ENCODE measurements at regions not wholly inside any gene's neighbourhood (a gene's known extent, or its start where the extent isn't known, plus 50 kb on each side); places are given as distances from the start of the nearest gene placed in this dataset.
"Not testable (repeated sequence)": the region's sequence is repeated elsewhere in the genome, so short reads cannot be mapped to it uniquely, and the experiment has no call there.

GRCh38 chr13:44711706-44712105 lies 135.6 kb upstream of the TSC22D1 start:
- DNase-seq (ENCODE audit: low spot score): no peak

- no peak for DNase-seq (ENCODE audit: low spot score)
Measured at GRCh38 chr13:44710576-44710975, 134.4 kb upstream of the TSC22D1 start.

GRCh38 chr13:44704811-44705210 lies 128.7 kb upstream of the TSC22D1 start:
- DNase-seq (ENCODE audit: low spot score): not testable (repeated sequence)

- no peak for DNase-seq (ENCODE audit: low spot score)
Measured at GRCh38 chr13:44703371-44703770, 127.2 kb upstream of the TSC22D1 start.

GRCh38 chr13:44698066-44698465 lies 121.9 kb upstream of the TSC22D1 start:
- DNase-seq (ENCODE audit: low spot score): peak; percentile 81

- DNase-seq (ENCODE audit: low spot score): peak; percentile 12
Measured at GRCh38 chr13:44697058-44697457, 120.9 kb upstream of the TSC22D1 start.

GRCh38 chr13:44695520-44695919 lies 119.4 kb upstream of the TSC22D1 start:
- no peak for DNase-seq (ENCODE audit: low spot score)

- no peak for DNase-seq (ENCODE audit: low spot score)
Measured at GRCh38 chr13:44694842-44695241, 118.7 kb upstream of the TSC22D1 start.

GRCh38 chr13:44694291-44694690 lies 118.2 kb upstream of the TSC22D1 start:
- no peak for DNase-seq (ENCODE audit: low spot score)

GRCh38 chr13:44693156-44693764 lies 117.1 kb upstream of the TSC22D1 start:
- no peak for DNase-seq (ENCODE audit: low spot score)

- DNase-seq (ENCODE audit: low spot score): no peak
Measured at GRCh38 chr13:44692173-44692713, 116.1 kb upstream of the TSC22D1 start.

GRCh38 chr13:44690376-44690775 lies 114.2 kb upstream of the TSC22D1 start:
- no peak for DNase-seq (ENCODE audit: low spot score)

- no peak for DNase-seq (ENCODE audit: low spot score)
Measured at GRCh38 chr13:44688652-44689051, 112.5 kb upstream of the TSC22D1 start.

GRCh38 chr13:44686531-44686934 lies 110.4 kb upstream of the TSC22D1 start:
- no peak for DNase-seq (ENCODE audit: low spot score)

GRCh38 chr13:44685641-44686040 lies 109.5 kb upstream of the TSC22D1 start:
- no peak for DNase-seq (ENCODE audit: low spot score)

- DNase-seq (ENCODE audit: low spot score): not testable (repeated sequence)
Measured at GRCh38 chr13:44682416-44682815, 106.3 kb upstream of the TSC22D1 start.

- no peak for DNase-seq (ENCODE audit: low spot score)
Measured at GRCh38 chr13:44680746-44681355, 104.7 kb upstream of the TSC22D1 start.

GRCh38 chr13:44679597-44679996 lies 103.5 kb upstream of the TSC22D1 start:
- DNase-seq (ENCODE audit: low spot score): no peak

- no peak for DNase-seq (ENCODE audit: low spot score)
Measured at GRCh38 chr13:44678197-44678596, 102.1 kb upstream of the TSC22D1 start.

- DNase-seq (ENCODE audit: low spot score): no peak
Measured at GRCh38 chr13:44676534-44676933, 100.4 kb upstream of the TSC22D1 start.

GRCh38 chr13:44669534-44669933 lies 93.4 kb upstream of the TSC22D1 start:
- no peak for DNase-seq (ENCODE audit: low spot score)

- no peak for DNase-seq (ENCODE audit: low spot score)
Measured at GRCh38 chr13:44668688-44669087, 92.6 kb upstream of the TSC22D1 start.

- DNase-seq (ENCODE audit: low spot score): no peak
Measured at GRCh38 chr13:44667943-44668342, 91.8 kb upstream of the TSC22D1 start.

- not testable (repeated sequence) for DNase-seq (ENCODE audit: low spot score)
Measured at GRCh38 chr13:44666538-44666937, 90.4 kb upstream of the TSC22D1 start.
